AG04449 (cell line): ENCODE measurements at regions not wholly inside any gene's neighbourhood (a gene's known extent, or its start where the extent isn't known, plus 50 kb on each side); places are given as distances from the start of the nearest gene placed in this dataset.
"Not testable (repeated sequence)": the region's sequence is repeated elsewhere in the genome, so short reads cannot be mapped to it uniquely, and the experiment has no call there.

Experiments used
- CTCF ChIA-PET: fragments of 350-600 bp; formaldehyde crosslinking; extraction: SDS; loops from one replicate; lab custom pipeline; 2021; ENCODE audit warnings: antibody characterized with exemption; lab: Yijun Ruan, JAX
- POLR2A ChIA-PET: fragments of 400-600, 350-600 bp; formaldehyde crosslinking; extraction: SDS; loops from one replicate; lab custom pipeline; 2020; ENCODE audit warnings: antibody characterized with exemption, inconsistent platforms; lab: Yijun Ruan, JAX
- DNase-seq: peaks from one replicate; pipeline ENCODE4 v3.0.0-alpha.2; 2010; ENCODE audit warnings: low read depth, low spot score
- H3K4me3 ChIP-seq: 2 replicates; pipeline ENCODE4 v1.5.1; 2011; ENCODE audit warnings: low read depth, mild to moderate bottlenecking, control low read depth, low read length
- TF ChIP-seq, protein P1 (sequence below): IDR thresholded peaks from one replicate; pipeline ENCODE4 v1.5.1; 2011; ENCODE audit warnings: mild to moderate bottlenecking, moderate library complexity, low read length, control low read depth, inconsistent platforms; ENCODE audit not compliant: insufficient read depth; ENCODE audit errors: missing control alignments

DNA sequence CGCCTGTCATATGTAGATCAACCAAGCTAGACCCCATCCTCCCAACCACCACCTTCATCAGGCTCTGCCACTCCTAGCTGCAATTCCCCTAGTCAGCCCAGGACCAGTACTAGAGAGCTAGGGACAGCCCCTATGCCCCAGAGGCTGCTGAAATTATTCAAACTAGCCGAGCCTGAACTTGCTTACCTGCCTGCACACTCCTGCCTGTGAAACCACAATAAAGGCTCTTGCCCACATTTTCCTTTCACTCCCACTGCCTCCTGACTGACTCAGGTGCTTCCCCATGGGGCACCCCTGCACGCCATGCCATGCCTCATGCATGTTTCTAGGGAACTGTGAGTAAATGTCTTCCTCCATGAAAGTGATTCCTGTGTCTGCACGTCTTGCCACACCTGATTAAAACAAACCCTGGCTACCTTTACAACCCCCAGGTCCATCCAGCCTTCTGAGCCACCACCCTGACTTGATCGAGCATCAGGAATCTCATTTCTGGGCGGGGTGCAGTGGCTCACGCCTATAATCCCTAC is 66.5 kb upstream of the IER3 start:
- H3K4me3 ChIP-seq = no peak overlapping the region
- TF ChIP-seq, protein P1, sequence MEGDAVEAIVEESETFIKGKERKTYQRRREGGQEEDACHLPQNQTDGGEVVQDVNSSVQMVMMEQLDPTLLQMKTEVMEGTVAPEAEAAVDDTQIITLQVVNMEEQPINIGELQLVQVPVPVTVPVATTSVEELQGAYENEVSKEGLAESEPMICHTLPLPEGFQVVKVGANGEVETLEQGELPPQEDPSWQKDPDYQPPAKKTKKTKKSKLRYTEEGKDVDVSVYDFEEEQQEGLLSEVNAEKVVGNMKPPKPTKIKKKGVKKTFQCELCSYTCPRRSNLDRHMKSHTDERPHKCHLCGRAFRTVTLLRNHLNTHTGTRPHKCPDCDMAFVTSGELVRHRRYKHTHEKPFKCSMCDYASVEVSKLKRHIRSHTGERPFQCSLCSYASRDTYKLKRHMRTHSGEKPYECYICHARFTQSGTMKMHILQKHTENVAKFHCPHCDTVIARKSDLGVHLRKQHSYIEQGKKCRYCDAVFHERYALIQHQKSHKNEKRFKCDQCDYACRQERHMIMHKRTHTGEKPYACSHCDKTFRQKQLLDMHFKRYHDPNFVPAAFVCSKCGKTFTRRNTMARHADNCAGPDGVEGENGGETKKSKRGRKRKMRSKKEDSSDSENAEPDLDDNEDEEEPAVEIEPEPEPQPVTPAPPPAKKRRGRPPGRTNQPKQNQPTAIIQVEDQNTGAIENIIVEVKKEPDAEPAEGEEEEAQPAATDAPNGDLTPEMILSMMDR = no peak
- ChIA-PET CTCF (interaction anchor here (1.0 kb wide), 1 partner anchor 15 kb away, joined by 5 read pairs; no protein-coding TSS in a partner anchor), POLR2A (interaction anchor here (0.6 to 0.7 kb wide), 2 partner anchors 112 to 219 kb away, joined by 3 read pairs; no protein-coding TSS in a partner anchor)
- no peak for DNase-seq

DNA sequence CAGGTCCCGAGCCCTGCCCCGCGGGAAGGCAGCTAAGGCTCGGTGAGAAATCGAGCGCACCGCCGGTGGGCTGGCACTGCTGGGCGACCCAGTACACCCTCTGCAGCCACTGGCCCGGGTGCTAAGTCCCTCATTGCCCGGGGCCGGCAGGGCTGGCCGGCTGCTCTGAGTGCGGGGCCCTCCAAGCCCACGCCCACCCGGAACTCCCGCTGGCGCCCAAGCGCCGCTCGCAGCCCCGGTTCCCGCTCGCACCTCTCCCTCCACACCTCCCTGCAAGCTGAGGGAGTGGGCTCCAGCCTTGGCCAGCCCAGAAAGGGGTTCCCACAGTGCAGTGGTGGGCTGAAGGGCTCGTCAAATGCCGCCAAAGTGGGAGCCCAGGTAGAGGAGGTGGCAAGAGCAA is 63.2 kb upstream of the IER3 start:
- H3K4me3 ChIP-seq, DNase-seq, POLR2A ChIA-PET, CTCF ChIA-PET: not testable (repeated sequence)

DNA sequence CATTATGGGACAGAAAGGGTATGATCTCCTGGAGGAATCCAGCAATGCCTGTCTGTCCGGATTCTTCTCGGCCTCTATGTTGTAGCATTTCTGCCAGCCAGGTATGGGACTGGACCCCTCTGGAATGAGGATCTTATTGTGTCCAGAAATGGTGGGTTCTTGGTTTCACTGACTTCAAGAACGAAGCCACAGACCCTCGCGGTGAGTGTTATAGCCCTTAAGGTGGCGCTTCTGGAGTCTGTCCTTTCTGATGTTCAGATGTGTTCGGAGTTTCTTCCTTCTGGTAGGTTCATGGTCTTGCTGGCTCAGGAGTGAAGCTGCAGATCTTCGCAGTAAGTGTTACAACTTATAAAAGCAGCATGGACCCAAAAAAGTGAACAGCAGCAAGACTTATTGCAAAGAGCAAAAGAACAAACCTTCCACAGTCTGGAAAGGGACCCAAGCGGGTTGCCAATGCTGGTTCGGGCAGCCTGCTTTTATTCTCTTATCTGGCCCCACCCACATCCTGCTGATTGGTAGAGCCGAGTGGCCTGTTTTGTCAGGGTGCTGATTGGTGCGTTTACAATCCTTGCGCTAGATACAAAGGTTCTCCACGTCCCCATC is 62.3 kb upstream of the IER3 start:
- H3K4me3 ChIP-seq = no peak overlapping the region
- POLR2A ChIA-PET = no interaction called here
- no peak for DNase-seq
- CTCF ChIA-PET = no interaction called here
- TF ChIP-seq, protein P1 = no peak

DNA sequence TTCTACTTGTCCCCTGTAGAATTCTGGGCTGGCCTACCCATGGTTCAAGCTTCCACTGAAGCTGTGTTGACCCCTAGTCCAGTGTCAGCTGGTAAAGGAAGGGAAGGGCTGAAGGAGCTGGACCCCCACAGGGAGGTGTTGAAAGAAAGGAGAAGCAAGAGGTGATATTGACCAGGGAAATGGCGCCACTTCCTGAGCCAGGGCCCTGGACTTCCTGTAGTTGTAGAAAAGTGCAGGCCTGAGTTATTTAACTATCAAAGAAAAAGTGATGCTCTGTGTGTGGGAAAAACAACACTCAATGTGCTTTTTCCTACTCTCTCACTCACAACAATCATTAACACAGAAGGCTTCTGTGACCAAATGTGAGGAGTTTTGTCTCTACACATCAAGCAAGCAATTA is 60.0 kb upstream of the IER3 start:
- POLR2A ChIA-PET = no interaction called here
- CTCF ChIA-PET = interaction anchor here (0.6 to 1.1 kb wide), 2 partner anchors 8 to 362 kb away, joined by 3 read pairs; no protein-coding TSS in a partner anchor
- TF ChIP-seq, protein P1 = no peak
- no peak for DNase-seq
- H3K4me3 ChIP-seq = no peak overlapping the region

GRCh38 chr6:30802731-30803130 is 58.4 kb upstream of the IER3 start:
- no peak for DNase-seq
- POLR2A ChIA-PET = no interaction called here
- CTCF ChIA-PET = no interaction called here
- no peak overlapping the region for H3K4me3 ChIP-seq
- TF ChIP-seq, protein P1 = no peak

DNA sequence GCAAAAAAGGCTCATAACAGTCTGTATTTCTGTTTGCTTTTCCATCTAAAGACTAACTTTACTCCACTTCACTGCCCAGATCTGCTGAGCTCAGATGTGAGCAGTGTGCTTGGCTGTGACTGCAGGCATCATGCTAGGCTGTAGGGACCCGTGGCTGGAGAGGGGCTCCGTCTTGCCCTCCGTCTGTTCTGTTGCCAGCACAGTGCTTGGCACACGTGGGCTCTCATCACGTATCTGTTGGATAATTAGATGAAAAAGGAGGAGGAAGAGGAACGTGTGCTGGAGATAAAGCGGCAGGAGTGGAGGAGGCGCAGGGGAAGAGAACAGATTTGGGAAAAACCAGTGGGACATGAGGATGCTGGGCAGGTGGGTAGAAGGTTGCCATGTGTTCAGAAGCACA is 57.6 kb upstream of the IER3 start:
- TF ChIP-seq, protein P1 = no peak
- ChIA-PET POLR2A (interaction anchor here (0.7 kb wide), 1 partner anchor 121 kb away, joined by 3 read pairs; no protein-coding TSS in a partner anchor), CTCF (no interaction called here)
- no peak for DNase-seq
- H3K4me3 ChIP-seq = no peak overlapping the region
